ENCODE measurements at regions not wholly inside any gene's neighbourhood (a gene's known extent, or its start where the extent isn't known, plus 50 kb on each side); places are given as distances from the start of the nearest gene placed in this dataset.

- Histone ChIP-seq H3K27me3 (ENCODE audit: control insufficient read depth, insufficient read depth, low read length) (no peaks in the 10 kb centered on the region), H3K36me3 (ENCODE audit: control insufficient read depth, insufficient read depth, low read length) (no peaks in the 10 kb centered on the region), H3K4me3 (ENCODE audit: low read length) (no peak overlapping the region), H3K27ac (ENCODE audit: low read length) (no peak overlapping the region), H3K4me1 (ENCODE audit: control insufficient read depth, insufficient read depth, low read length) (no peaks in the 10 kb centered on the region), H3K9me3 (replicated peaks; ENCODE audit: control insufficient read depth, low read depth, low read length) (peaks cover 4% of the 10 kb centered on the region)
- no peak for DNase-seq
- WGBS (ENCODE audit: insufficient coverage) = no CpG with 5 or more reads among the region's 2 CpGs
Measured at GRCh38 chr1:29657816-29658215, 421.5 kb downstream of the PTPRU start.

GRCh38 chr1:29655945-29656850 lies 419.9 kb downstream of the PTPRU start:
- WGBS (ENCODE audit: insufficient coverage) = 46% methylated on average over 7 of the region's 8 CpGs
- Histone ChIP-seq H3K27me3 (ENCODE audit: control insufficient read depth, insufficient read depth, low read length) (no peaks in the 10 kb centered on the region), H3K4me1 (ENCODE audit: control insufficient read depth, insufficient read depth, low read length) (no peaks in the 10 kb centered on the region), H3K36me3 (ENCODE audit: control insufficient read depth, insufficient read depth, low read length) (no peaks in the 10 kb centered on the region), H3K4me3 (ENCODE audit: low read length) (no peak overlapping the region), H3K9me3 (replicated peaks; ENCODE audit: control insufficient read depth, low read depth, low read length) (peaks cover 4% of the 10 kb centered on the region), H3K27ac (ENCODE audit: low read length) (no peak overlapping the region)
- no peak for DNase-seq

DNA sequence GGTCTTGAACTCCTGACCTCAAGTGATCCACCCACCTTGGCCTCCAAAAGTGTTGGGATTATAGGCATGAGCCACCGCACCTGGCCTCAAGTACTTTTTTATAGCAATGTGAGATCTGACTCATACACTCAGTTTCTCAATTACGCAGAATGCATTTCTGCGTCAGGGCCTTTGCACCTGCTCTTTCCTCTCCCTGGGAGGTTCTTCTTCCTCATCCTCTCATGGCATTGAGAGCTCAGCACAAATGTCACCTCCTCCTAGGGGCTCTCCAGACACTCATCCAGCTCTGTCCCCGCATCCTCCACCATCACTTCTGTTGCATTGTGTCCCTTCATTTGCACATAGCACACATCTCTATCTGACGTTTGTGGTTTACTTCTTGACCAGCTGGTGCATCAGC lies 418.8 kb downstream of the PTPRU start:
- Histone ChIP-seq H3K36me3 (ENCODE audit: control insufficient read depth, insufficient read depth, low read length) (no peaks in the 10 kb centered on the region), H3K9me3 (replicated peaks; ENCODE audit: control insufficient read depth, low read depth, low read length) (peaks cover 4% of the 10 kb centered on the region), H3K4me1 (ENCODE audit: control insufficient read depth, insufficient read depth, low read length) (no peaks in the 10 kb centered on the region), H3K4me3 (ENCODE audit: low read length) (no peak overlapping the region), H3K27me3 (ENCODE audit: control insufficient read depth, insufficient read depth, low read length) (no peaks in the 10 kb centered on the region), H3K27ac (ENCODE audit: low read length) (no peak overlapping the region)
- WGBS (ENCODE audit: insufficient coverage) = 85% methylated on average over 4 of the region's 5 CpGs
- no peak for DNase-seq

DNA sequence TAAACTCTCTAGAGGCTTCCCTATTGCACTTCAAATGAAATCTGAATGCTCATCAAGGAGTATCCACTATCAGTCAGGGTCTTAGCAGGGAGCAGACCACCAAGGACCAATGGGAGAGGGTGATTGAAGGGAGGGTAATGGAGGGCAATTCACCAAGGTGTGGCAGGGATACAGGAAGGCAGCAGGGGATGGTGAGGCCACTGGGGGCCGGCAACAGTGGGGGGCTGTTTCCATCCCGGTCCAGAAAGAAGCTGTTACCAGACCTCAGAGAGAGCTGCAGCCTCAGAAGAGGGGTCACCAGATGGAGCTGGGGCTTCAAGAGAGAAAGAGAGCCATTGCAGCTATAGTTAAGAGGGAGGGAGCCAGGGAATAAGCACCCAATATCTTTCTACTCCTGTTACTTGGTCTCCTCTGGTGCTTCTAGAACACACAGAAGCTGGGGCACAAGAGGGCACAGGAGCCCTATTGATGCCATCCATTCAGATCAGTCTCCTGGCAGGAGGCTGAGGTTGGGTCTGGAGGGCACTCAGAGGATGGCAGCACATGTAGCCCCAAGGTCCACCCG lies 417.6 kb downstream of the PTPRU start:
- Histone ChIP-seq H3K4me1 (ENCODE audit: control insufficient read depth, insufficient read depth, low read length) (no peaks in the 10 kb centered on the region), H3K36me3 (ENCODE audit: control insufficient read depth, insufficient read depth, low read length) (no peaks in the 10 kb centered on the region), H3K27me3 (ENCODE audit: control insufficient read depth, insufficient read depth, low read length) (peaks cover 2% of the 10 kb centered on the region), H3K4me3 (ENCODE audit: low read length) (no peak overlapping the region), H3K9me3 (replicated peaks; ENCODE audit: control insufficient read depth, low read depth, low read length) (no peaks in the 10 kb centered on the region), H3K27ac (ENCODE audit: low read length) (no peak overlapping the region)
- no peak for DNase-seq
- WGBS (ENCODE audit: insufficient coverage) = 74% methylated on average over 2 of the region's 3 CpGs

DNA sequence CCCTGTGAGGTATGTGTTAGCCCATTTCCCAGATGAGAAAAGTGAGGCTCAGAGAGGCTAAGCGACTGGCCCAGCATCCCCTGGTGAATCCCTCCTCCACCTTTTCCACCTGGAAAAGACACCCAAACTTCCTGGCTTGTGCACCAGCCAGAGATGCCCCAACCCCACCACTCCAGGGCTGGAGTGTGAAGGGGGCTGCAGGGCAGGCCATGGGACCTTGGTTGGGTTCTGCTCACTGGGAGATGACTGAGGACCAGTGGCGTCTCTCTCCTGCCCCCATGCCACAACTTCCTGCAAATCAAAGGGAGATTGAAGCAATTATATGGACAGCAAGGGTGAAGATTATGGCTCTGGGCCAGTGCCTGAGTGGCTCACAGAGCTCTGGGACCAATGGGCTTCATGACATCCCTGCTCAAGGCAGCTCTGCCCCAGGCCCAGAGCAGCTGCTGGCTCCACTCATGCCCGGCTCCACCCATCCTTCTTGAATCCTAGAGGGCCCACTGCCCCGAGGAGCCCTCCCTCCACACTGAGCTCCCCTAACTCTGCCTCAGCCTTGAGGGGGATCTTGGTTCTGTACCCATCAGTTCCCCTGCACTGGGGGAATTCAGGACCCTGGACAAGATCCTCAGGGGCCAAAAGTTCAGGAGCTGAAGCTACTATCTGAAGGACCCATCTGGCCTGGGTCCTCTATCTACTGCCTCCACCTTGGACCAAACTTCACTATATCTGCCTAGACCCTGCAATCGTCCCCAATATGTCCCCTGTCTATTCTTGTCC lies 416.9 kb downstream of the PTPRU start:
- WGBS (ENCODE audit: insufficient coverage) = 46% methylated on average over 4 of the region's 5 CpGs
- no peaks in the 10 kb centered on the region for H3K4me1 ChIP-seq (ENCODE audit: control insufficient read depth, insufficient read depth, low read length)
- DNase-seq = no peak
- H3K4me3 ChIP-seq (ENCODE audit: low read length) = no peak overlapping the region
- no peak overlapping the region for H3K27ac ChIP-seq (ENCODE audit: low read length)
- H3K27me3 ChIP-seq (ENCODE audit: control insufficient read depth, insufficient read depth, low read length) = peaks cover 2% of the 10 kb centered on the region
- no peaks in the 10 kb centered on the region for H3K36me3 ChIP-seq (ENCODE audit: control insufficient read depth, insufficient read depth, low read length)
- no peaks in the 10 kb centered on the region for H3K9me3 ChIP-seq (replicated peaks; ENCODE audit: control insufficient read depth, low read depth, low read length)

DNA sequence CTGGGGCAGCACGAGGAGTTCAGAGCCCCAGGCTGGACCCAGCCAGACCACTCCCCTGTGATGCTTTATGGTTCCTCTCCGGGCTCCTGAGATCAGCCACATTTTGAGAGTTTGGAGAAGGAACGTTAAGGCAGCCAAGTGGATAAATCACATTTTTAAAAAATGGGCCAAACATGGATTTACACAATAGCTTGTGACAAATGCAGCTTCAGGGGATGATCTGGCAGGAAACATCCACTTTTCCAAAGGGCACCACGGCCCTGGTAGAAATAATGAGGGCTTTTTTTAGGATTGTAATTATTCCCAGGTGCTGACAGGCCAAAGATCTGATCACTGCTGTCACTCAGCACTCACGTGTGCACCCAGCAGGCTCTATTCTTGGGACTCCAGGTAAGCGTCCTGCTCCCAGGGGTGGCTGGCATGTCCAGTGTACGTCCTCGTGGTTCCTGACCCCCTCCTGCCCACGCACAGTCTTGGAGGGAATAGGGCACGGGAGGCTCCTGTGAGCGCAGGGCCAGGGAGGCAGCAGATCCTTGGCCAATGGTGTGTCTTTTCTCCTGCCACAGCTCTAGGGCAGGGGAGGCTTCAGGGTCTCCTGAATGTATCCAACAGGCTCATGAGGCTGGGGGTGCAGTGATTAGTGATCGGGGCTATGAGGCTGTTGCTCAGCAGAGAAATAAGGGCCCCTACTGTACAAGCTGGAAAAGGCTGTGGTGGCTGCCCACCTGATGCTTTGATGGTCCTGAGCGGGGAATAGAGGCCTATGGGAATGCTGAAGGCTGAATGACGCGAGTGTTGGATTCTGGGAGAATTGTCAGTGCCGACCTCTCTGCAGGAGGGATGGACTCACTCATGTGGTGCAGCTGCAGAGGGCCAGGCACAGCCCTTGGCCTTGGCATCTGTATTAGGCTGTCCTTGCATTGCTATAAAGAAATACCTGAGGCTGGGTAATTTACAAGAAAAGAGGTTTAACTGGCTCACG lies 415.7 kb downstream of the PTPRU start:
- peaks cover 4% of the 10 kb centered on the region for H3K27me3 ChIP-seq (ENCODE audit: control insufficient read depth, insufficient read depth, low read length)
- H3K4me1 ChIP-seq (ENCODE audit: control insufficient read depth, insufficient read depth, low read length) = no peaks in the 10 kb centered on the region
- no peaks in the 10 kb centered on the region for H3K9me3 ChIP-seq (replicated peaks; ENCODE audit: control insufficient read depth, low read depth, low read length)
- DNase-seq = no peak
- H3K36me3 ChIP-seq (ENCODE audit: control insufficient read depth, insufficient read depth, low read length) = no peaks in the 10 kb centered on the region
- H3K27ac ChIP-seq (ENCODE audit: low read length) = no peak overlapping the region
- no peak overlapping the region for H3K4me3 ChIP-seq (ENCODE audit: low read length)
- WGBS (ENCODE audit: insufficient coverage) = 55% methylated on average over 14 of the region's 17 CpGs

DNA sequence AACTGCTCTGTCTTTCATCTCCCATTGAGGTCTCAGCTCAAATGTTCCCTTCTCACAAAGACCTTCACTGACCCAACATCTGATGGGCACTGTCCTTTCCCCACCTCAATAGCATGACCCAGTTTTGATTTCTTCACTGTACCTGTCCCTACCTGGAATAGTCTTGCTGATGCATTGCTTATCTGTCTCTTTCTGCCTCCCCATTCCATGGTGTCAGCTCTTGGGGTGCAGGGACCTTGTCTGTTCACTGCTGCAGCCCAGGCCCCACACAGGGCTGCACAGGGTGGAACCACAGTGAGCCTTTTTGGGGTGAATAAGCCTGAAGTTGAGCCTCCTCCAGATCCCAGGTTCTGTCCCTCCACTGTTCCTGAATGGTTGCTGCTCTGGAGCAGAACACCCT lies 414.9 kb downstream of the PTPRU start:
- Histone ChIP-seq H3K27me3 (ENCODE audit: control insufficient read depth, insufficient read depth, low read length) (peaks cover 4% of the 10 kb centered on the region), H3K27ac (ENCODE audit: low read length) (no peak overlapping the region), H3K36me3 (ENCODE audit: control insufficient read depth, insufficient read depth, low read length) (no peaks in the 10 kb centered on the region), H3K9me3 (replicated peaks; ENCODE audit: control insufficient read depth, low read depth, low read length) (no peaks in the 10 kb centered on the region), H3K4me1 (ENCODE audit: control insufficient read depth, insufficient read depth, low read length) (no peaks in the 10 kb centered on the region), H3K4me3 (ENCODE audit: low read length) (no peak overlapping the region)
- no peak for DNase-seq

DNA sequence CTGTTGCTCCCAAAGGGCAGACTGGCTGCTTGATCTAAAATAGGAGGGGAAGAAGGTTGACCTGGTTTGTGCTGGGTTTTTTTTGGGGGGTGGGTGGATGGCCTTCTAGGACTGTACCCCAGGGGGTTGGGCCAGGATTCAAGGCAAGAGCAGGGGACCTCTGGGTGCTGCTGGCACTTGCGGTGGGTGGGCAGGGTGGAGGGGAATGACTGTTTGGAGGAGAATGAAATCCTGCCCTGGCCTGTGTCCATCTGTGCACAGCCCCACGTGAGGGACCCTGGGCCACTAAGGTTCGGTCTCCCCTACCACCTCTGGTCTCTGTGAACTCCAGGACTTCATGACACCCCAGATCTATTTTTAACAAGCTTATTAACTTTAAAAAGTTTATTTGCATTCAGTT lies 414.2 kb downstream of the PTPRU start:
- DNase-seq = no peak
- 80% methylated on average over 1 of the region's 3 CpGs for WGBS (ENCODE audit: insufficient coverage)
- Histone ChIP-seq H3K36me3 (ENCODE audit: control insufficient read depth, insufficient read depth, low read length) (no peaks in the 10 kb centered on the region), H3K4me3 (ENCODE audit: low read length) (no peak overlapping the region), H3K4me1 (ENCODE audit: control insufficient read depth, insufficient read depth, low read length) (no peaks in the 10 kb centered on the region), H3K27me3 (ENCODE audit: control insufficient read depth, insufficient read depth, low read length) (peaks cover 4% of the 10 kb centered on the region), H3K27ac (ENCODE audit: low read length) (no peak overlapping the region), H3K9me3 (replicated peaks; ENCODE audit: control insufficient read depth, low read depth, low read length) (no peaks in the 10 kb centered on the region)

GRCh38 chr1:29650041-29650400 lies 413.7 kb downstream of the PTPRU start:
- peaks cover 4% of the 10 kb centered on the region for H3K27me3 ChIP-seq (ENCODE audit: control insufficient read depth, insufficient read depth, low read length)
- no peak overlapping the region for H3K27ac ChIP-seq (ENCODE audit: low read length)
- WGBS (ENCODE audit: insufficient coverage) = 71% methylated on average over 7 of the region's 8 CpGs
- no peaks in the 10 kb centered on the region for H3K9me3 ChIP-seq (replicated peaks; ENCODE audit: control insufficient read depth, low read depth, low read length)
- H3K4me3 ChIP-seq (ENCODE audit: low read length) = no peak overlapping the region
- DNase-seq = no peak
- H3K36me3 ChIP-seq (ENCODE audit: control insufficient read depth, insufficient read depth, low read length) = no peaks in the 10 kb centered on the region
- H3K4me1 ChIP-seq (ENCODE audit: control insufficient read depth, insufficient read depth, low read length) = no peaks in the 10 kb centered on the region
